H1 (cell line): ENCODE measurements at regions not wholly inside any gene's neighbourhood (a gene's known extent, or its start where the extent isn't known, plus 50 kb on each side); places are given as distances from the start of the nearest gene placed in this dataset.

ENCODE experiments used
- CTCF ChIA-PET: fragments of 300-600 bp; sonication (Branson Sonifier 250); formaldehyde crosslinking; loops from one replicate; lab custom pipeline; 2021; ENCODE audit not compliant: partially characterized antibody; lab: Charles Lee
- POLR2A ChIA-PET: fragments of 300-600 bp; sonication (Branson Sonifier 250); formaldehyde crosslinking; loops from one replicate; lab custom pipeline; 2021; ENCODE audit warnings: inconsistent platforms; ENCODE audit not compliant: partially characterized antibody; lab: Charles Lee
- DNase-seq, 2 experiments: peaks; one replicate each; pipeline versions ENCODE4 v3.0.0 to v3.0.0-alpha.2; 2010 to 2022; ENCODE audit warnings: low spot score in 2 of 2, low read depth in 1 of 2, mixed read lengths in 1 of 2
- FAIRE-seq: peaks from 2 replicates; lab custom pipeline; 2011; peaks lifted over from hg19 to GRCh38; lab: Jason Lieb, UNC
- H2AFZ ChIP-seq: 2 replicates; pipeline ENCODE4 v1.8.1; 2012; ENCODE audit warnings: low read length, inconsistent platforms
- H2AK5ac ChIP-seq: 2 replicates; pipeline ENCODE4 v1.6.1; 2013; ENCODE audit warnings: low read depth, low read length
- H2BK120ac ChIP-seq: replicated peaks from 2 replicates; pipeline ENCODE3; 2013; ENCODE audit warnings: low read depth, low read length, inconsistent platforms
- H2BK12ac ChIP-seq: 2 replicates; pipeline ENCODE4 v1.6.1; 2013; ENCODE audit warnings: low read depth, low read length
- H2BK15ac ChIP-seq: 2 replicates; pipeline ENCODE4 v1.6.1; 2013; ENCODE audit warnings: low read length
- H2BK20ac ChIP-seq: 2 replicates; pipeline ENCODE4 v1.6.1; 2013; ENCODE audit warnings: low read length
- H2BK5ac ChIP-seq: 2 replicates; pipeline ENCODE4 v1.6.1; 2013; ENCODE audit warnings: low read depth, low read length
- H3K14ac ChIP-seq: 2 replicates; pipeline ENCODE4 v1.6.1; 2013; ENCODE audit warnings: inconsistent platforms; ENCODE audit not compliant: insufficient read length
- H3K18ac ChIP-seq: 2 replicates; pipeline ENCODE4 v1.6.1; 2013; ENCODE audit warnings: low read length; ENCODE audit errors: extremely low read depth
- H3K23ac ChIP-seq: 2 replicates; pipeline ENCODE4 v1.6.1; 2013; ENCODE audit warnings: inconsistent platforms; ENCODE audit not compliant: insufficient read length
- H3K23me2 ChIP-seq: 2 replicates; pipeline ENCODE4 v1.6.1; 2013; ENCODE audit warnings: low read depth, low read length
- H3K27ac ChIP-seq: 2 replicates; pipeline ENCODE4 v1.6.1; 2011; ENCODE audit warnings: low read depth, low read length, inconsistent platforms
- H3K27me3 ChIP-seq, 4 experiments: replicated peaks in 1 of 4; 1 replicate in 1 of 4; 2 replicates in 3 of 4; pipeline versions ENCODE4 v1.6.1 to v1.8.1; 2011 to 2013; ENCODE audit warnings: low read length in 3 of 4, mild to moderate bottlenecking in 3 of 4, inconsistent platforms in 2 of 4, mixed read lengths in 2 of 4, moderate library complexity in 1 of 4; ENCODE audit not compliant: control insufficient read depth in 3 of 4, insufficient read depth in 3 of 4; ENCODE audit errors: extremely low read depth in 1 of 4
- H3K36me3 ChIP-seq, 4 experiments: 2 replicates each; pipeline versions ENCODE4 v1.6.1 to v1.8.1; 2011 to 2013; ENCODE audit warnings: mild to moderate bottlenecking in 4 of 4, low read length in 3 of 4, moderate library complexity in 2 of 4, control low read depth in 1 of 4, inconsistent platforms in 1 of 4; ENCODE audit not compliant: insufficient read depth in 4 of 4, control insufficient read depth in 2 of 4
- H3K4ac ChIP-seq: replicated peaks from 2 replicates; pipeline ENCODE3; 2013; ENCODE audit warnings: low read length, low read depth, mixed read lengths, inconsistent platforms; ENCODE audit not compliant: insufficient read length
- H3K4me1 ChIP-seq, 4 experiments: replicated peaks in 1 of 4; 1 replicate in 1 of 4; 2 replicates in 3 of 4; pipeline versions ENCODE4 v1.6.1 to v1.8.1; 2011 to 2013; ENCODE audit warnings: low read length in 3 of 4, inconsistent platforms in 2 of 4, mixed read lengths in 1 of 4; ENCODE audit not compliant: insufficient read depth in 4 of 4, control insufficient read depth in 3 of 4
- H3K4me2 ChIP-seq, 2 experiments: 2 replicates each; pipeline versions ENCODE4 v1.6.1 to v1.8.1; 2011 to 2013; ENCODE audit warnings: low read depth in 2 of 2, low read length in 2 of 2, control low read depth in 1 of 2, inconsistent platforms in 1 of 2, mild to moderate bottlenecking in 1 of 2; ENCODE audit not compliant: insufficient read depth in 1 of 2
- H3K4me3 ChIP-seq, 4 experiments: fragments of 200-600, 300-600 bp in 1 of 4; sonication (generic), shearing (Covaris generic), sonication (Bioruptor Twin) in 1 of 4; 2 replicates each; pipeline versions ENCODE4 v1.5.1 to v1.8.1; 2011 to 2016; ENCODE audit warnings: low read length in 4 of 4, low read depth in 3 of 4, control low read depth in 2 of 4, inconsistent platforms in 2 of 4, mild to moderate bottlenecking in 2 of 4, mixed read lengths in 1 of 4, moderate library complexity in 1 of 4; ENCODE audit not compliant: insufficient read depth in 2 of 4; ENCODE audit errors: extremely low read depth in 1 of 4
- H3K56ac ChIP-seq: replicated peaks from 2 replicates; pipeline ENCODE3; 2013; ENCODE audit warnings: low read depth, mild to moderate bottlenecking, mixed read lengths, low read length, inconsistent platforms; ENCODE audit not compliant: insufficient read length
- H3K79me1 ChIP-seq: 2 replicates; pipeline ENCODE4 v1.6.1; 2013; ENCODE audit warnings: low read depth, low read length, control low read depth
- H3K79me2 ChIP-seq, 2 experiments: 2 replicates each; pipeline versions ENCODE4 v1.6.1 to v1.8.1; 2012 to 2013; ENCODE audit warnings: low read length in 2 of 2, mild to moderate bottlenecking in 2 of 2, inconsistent platforms in 1 of 2; ENCODE audit not compliant: insufficient read depth in 2 of 2, control insufficient read depth in 1 of 2
- H3K9ac ChIP-seq, 4 experiments: replicated peaks in 1 of 4; 1 replicate in 1 of 4; 2 replicates in 3 of 4; pipeline versions ENCODE4 v1.6.1 to v1.8.1; 2011 to 2013; ENCODE audit warnings: low read depth in 3 of 4, low read length in 3 of 4, control low read depth in 2 of 4, mild to moderate bottlenecking in 2 of 4, moderate library complexity in 2 of 4, inconsistent platforms in 1 of 4; ENCODE audit errors: extremely low read depth in 1 of 4
- H3K9me3 ChIP-seq, 2 experiments: 2 replicates each; pipeline versions ENCODE4 v1.6.1 to v1.8.1; 2012 to 2013; ENCODE audit warnings: mild to moderate bottlenecking in 2 of 2, moderate library complexity in 2 of 2, control low read depth in 1 of 2, inconsistent platforms in 1 of 2, low read depth in 1 of 2, low read length in 1 of 2, mixed read lengths in 1 of 2; ENCODE audit not compliant: insufficient read depth in 2 of 2
- H4K20me1 ChIP-seq, 2 experiments: replicated peaks in 1 of 2; 2 replicates each; pipeline versions ENCODE3 to v1.8.1; 2011 to 2013; ENCODE audit warnings: inconsistent platforms in 2 of 2, low read length in 2 of 2, mild to moderate bottlenecking in 1 of 2; ENCODE audit not compliant: insufficient read depth in 2 of 2, control insufficient read depth in 1 of 2
- H4K5ac ChIP-seq: 2 replicates; pipeline ENCODE4 v1.6.1; 2013; ENCODE audit warnings: low read length, low read depth, mixed read lengths, inconsistent platforms; ENCODE audit not compliant: insufficient read length
- H4K8ac ChIP-seq: 2 replicates; pipeline ENCODE4 v1.8.0; 2013; ENCODE audit warnings: mild to moderate bottlenecking, moderate library complexity, low read length, inconsistent platforms; ENCODE audit not compliant: insufficient read depth; ENCODE audit errors: extremely low read depth
- H4K91ac ChIP-seq: replicated peaks from 2 replicates; pipeline ENCODE3; 2013; ENCODE audit warnings: low read length, mixed read lengths, inconsistent platforms; ENCODE audit not compliant: insufficient read length
- KDM1A ChIP-seq: fragments of 200-600, 300-600 bp; sonication (generic); IDR thresholded peaks from 2 replicates; pipeline ENCODE4 v1.7.1; 2016; ENCODE audit warnings: mild to moderate bottlenecking, low read length, borderline replicate concordance
- NRF1 ChIP-seq: IDR thresholded peaks from 2 replicates; pipeline ENCODE4 v1.6.1; 2011; ENCODE audit warnings: mild to moderate bottlenecking, low read depth, low read length, improper control_type of control experiment
- TEAD4 ChIP-seq: IDR thresholded peaks from 2 replicates; pipeline ENCODE4 v1.6.1; 2012; ENCODE audit warnings: low read depth, low read length, inconsistent platforms, mixed read lengths
- WGBS, 2 experiments: shearing (Covaris generic) in 1 of 2; methylation state at CpG; one replicate each; pipeline versions ENCODE4 v1.1.6 to v1.1.7; 2013 to 2015; ENCODE audit warnings: low lambda C conversion rate in 2 of 2, mixed read lengths in 2 of 2, inconsistent platforms in 1 of 2, low coverage in 1 of 2, missing lambda C conversion rate in 1 of 2; ENCODE audit not compliant: insufficient replicate concordance in 2 of 2, insufficient coverage in 1 of 2, insufficient read length in 1 of 2; ENCODE audit errors: extremely low coverage in 1 of 2, missing lambda C conversion rate in 1 of 2; 5-methylcytosine and 5-hydroxymethylcytosine counted together

DNA sequence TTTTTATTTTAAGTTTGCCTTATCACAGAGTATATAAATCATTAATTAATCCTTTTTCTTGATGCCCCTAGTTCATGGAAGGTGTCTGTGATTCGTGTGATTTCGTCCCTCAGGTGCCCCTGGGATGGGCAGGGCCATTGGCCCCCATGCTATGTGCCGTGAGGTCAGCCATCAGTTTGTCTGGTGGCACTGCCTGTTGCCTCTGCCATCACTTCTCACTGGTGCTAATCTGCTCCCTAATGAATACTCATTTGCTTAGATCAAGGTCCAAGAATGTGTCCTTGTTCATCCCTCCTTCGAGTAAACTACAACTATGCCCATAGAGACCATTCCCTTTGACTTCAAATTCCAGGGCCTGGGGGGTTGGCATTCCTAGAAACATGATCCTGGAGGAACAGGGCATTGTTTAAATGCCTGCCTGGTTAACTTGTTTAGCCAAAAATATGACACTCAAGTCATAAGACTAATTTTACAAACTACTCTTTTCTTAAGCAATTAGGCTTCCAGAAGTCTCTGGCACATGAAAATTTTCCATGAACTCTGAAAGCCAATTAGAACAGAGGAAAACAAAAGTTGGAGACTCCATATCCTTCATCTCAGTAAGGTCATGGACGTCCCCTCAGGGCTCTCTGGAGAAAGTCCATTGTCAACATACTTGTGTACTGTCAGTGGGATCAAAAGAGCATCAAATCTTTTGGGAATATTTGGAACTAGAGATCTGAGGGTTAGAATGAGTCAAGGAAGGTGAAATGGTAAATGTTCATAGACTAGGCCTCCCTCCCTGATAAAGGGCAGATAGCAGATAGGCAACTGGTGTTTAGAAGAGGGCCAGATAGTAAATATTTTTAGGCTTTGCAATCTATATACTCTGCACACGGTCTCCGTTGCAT, 90.9 kb upstream of the PLXNC1 start:
- POLR2A ChIA-PET, result no interaction called here
- Histone ChIP-seq H4K8ac (no peak overlapping the region), H3K79me2 (no peaks in the 10 kb centered on the region), H2BK20ac (no peak overlapping the region), H3K23ac (no peak overlapping the region), H3K4me3 (no peak overlapping the region), H3K79me1 (no peaks in the 10 kb centered on the region), H3K36me3 (no peaks in the 10 kb centered on the region), H3K56ac (no peak overlapping the region), H2BK120ac (no peak overlapping the region), H3K9ac (no peak overlapping the region), H3K4me2 (no peak overlapping the region), H3K27ac (no peak overlapping the region), H3K27me3 (no peaks in the 10 kb centered on the region), H3K14ac (no peak overlapping the region), H3K4ac (no peak overlapping the region), H2BK15ac (no peak overlapping the region), H3K4me1 (peaks cover 0 to 3% (median 0%) of the 10 kb centered on the region in 4 experiments; a peak in 2 of 7 replicates), H2AFZ (0 out of 2 replicates have a peak overlapping the region, but pooled peaks have one; percentile 2), H4K91ac (no peak overlapping the region), H3K23me2 (no peaks in the 10 kb centered on the region), H3K18ac (no peak overlapping the region), H2AK5ac (no peak overlapping the region), H4K5ac (no peak overlapping the region), H4K20me1 (no peaks in the 10 kb centered on the region), H2BK5ac (no peak overlapping the region), H3K9me3 (peaks cover 5 to 13% of the 10 kb centered on the region in 2 experiments; a peak in 2 of 4 replicates), H2BK12ac (no peak overlapping the region)
- 87% methylated on average over 5 of the region's 7 CpGs; no CpG with 5 or more reads in 1 of the 2 experiments for WGBS, 2 experiments
- TF ChIP-seq KDM1A (no peak), TEAD4 (peak; percentile 58; the same call in 1 of the 2 replicates), NRF1 (no peak)
- FAIRE-seq, result no peak
- no peak for DNase-seq
- CTCF ChIA-PET, result interaction anchor here (0.8 kb wide), 1 partner anchor 549 kb away, joined by 3 read pairs; no protein-coding TSS in a partner anchor
